Tibial nerve (tissue), 4 donors: ENCODE measurements at regions not wholly inside any gene's neighbourhood (a gene's known extent, or its start where the extent isn't known, plus 50 kb on each side); places are given as distances from the start of the nearest gene placed in this dataset.

ENCODE experiments used
- EP300 ChIP-seq, 2 donors: sonication (generic); formaldehyde crosslinking; IDR thresholded peaks; one replicate each; pipeline ENCODE4 v1.6.1; 2017; ENCODE audit warnings: antibody characterized with exemption in 2 of 2, mild to moderate bottlenecking in 1 of 2
- POLR2A ChIP-seq, 2 donors: fragments of 450-650 bp; IDR thresholded peaks; one replicate each; pipeline ENCODE4 v1.6.1; 2017; ENCODE audit warnings: antibody characterized with exemption in 2 of 2, mild to moderate bottlenecking in 2 of 2, moderate library complexity in 2 of 2
- TF ChIP-seq, protein P1 (sequence below), 5 experiments: fragments of 200-600 bp in 3 of 5; fragments of 450-650 bp in 2 of 5; sonication (generic) in 3 of 5; IDR thresholded peaks; one replicate each; pipeline ENCODE4 v1.5.1; 2016 to 2019; ENCODE audit warnings: antibody characterized with exemption in 5 of 5, mild to moderate bottlenecking in 3 of 5, moderate library complexity in 2 of 5

- TF ChIP-seq POLR2A (IDR thresholded peaks at IDR 0.05) (no peak), EP300 (IDR thresholded peaks at IDR 0.05) (no peak)
- TF ChIP-seq, protein P1, sequence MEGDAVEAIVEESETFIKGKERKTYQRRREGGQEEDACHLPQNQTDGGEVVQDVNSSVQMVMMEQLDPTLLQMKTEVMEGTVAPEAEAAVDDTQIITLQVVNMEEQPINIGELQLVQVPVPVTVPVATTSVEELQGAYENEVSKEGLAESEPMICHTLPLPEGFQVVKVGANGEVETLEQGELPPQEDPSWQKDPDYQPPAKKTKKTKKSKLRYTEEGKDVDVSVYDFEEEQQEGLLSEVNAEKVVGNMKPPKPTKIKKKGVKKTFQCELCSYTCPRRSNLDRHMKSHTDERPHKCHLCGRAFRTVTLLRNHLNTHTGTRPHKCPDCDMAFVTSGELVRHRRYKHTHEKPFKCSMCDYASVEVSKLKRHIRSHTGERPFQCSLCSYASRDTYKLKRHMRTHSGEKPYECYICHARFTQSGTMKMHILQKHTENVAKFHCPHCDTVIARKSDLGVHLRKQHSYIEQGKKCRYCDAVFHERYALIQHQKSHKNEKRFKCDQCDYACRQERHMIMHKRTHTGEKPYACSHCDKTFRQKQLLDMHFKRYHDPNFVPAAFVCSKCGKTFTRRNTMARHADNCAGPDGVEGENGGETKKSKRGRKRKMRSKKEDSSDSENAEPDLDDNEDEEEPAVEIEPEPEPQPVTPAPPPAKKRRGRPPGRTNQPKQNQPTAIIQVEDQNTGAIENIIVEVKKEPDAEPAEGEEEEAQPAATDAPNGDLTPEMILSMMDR (IDR thresholded peaks at IDR 0.05), result no peak
Measured at GRCh38 chr21:22468893-22469292, 1470.7 kb downstream of the NCAM2 start.
